NCI-H748 (cell line): ENCODE measurements at regions not wholly inside any gene's neighbourhood (a gene's known extent, or its start where the extent isn't known, plus 50 kb on each side); places are given as distances from the start of the nearest gene placed in this dataset.
"Not testable (repeated sequence)": the region's sequence is repeated elsewhere in the genome, so short reads cannot be mapped to it uniquely, and the experiment has no call there.

ENCODE experiments used
- DNase-seq: peaks from one replicate; lab custom pipeline; 2025; ENCODE audit not compliant: unreplicated experiment; lab: John Stamatoyannopoulos, UW

DNA sequence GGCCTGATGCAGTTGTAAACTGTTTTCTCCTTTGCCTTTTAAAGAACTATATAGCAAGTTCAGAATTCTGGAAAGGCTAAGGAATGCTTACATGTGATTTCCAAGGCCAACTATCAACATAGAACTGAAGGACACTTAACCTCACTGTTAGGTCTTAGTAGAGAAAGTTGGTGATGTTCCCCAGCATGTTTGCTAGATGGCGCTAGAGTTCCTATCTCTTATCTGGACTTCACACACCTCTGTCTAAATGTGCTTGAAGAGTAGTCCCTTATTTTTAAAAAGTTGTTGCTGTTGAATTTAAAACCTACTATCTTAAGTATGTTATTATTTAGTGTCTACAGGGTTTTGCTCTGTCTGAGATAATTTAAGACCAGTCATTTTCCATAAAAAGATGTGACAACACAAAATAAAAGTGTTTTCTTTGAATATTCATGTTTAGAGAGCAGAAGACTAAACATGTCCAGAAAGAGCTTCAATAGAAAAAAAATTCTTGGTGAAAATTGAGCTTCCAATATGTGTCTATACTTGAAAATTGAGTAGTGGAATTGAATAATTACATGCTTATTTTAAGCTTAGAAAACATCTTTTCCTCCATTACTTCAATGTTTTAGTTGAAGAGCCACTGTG, 237.3 kb downstream of the S1PR1 start:
- DNase-seq, result peak; percentile 54

GRCh38 chr1:101476541-101476940, 239.7 kb downstream of the S1PR1 start:
- DNase-seq, result no peak

GRCh38 chr1:101479945-101480344, 243.1 kb downstream of the S1PR1 start:
- no peak for DNase-seq

GRCh38 chr1:101482306-101482705, 245.5 kb downstream of the S1PR1 start:
- no peak for DNase-seq

DNA sequence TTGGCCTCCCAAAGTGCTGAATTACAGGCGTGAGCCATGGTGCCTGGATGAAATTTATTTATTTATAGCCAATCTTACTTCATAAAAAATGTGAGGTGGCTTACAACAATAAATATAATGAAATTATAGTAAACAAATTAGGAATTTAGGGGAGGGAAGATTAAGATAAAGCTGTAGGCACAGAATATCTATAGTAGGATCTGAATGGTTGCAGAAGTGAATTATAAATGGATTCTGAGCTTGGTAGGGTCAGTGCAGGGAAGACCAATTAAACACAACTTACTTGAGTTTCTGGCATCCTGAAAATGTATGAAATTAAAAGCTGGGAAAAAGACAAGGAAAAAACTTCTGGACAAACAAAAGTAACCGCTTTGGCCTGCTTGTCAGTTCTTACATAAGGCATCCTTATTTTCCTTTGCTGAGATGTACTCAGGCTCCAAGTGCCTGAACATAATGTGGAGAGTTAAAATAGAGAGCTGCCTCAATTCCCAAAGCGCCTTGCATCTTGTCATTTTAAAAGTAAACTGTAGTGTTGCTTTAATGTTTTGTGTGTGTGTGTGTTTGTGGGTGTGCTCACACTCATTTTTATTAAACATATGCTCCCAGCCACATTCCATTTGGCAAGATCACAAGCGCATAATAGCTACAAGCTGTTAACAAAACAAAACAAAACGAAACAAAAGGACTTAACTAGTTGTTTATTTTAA, 247.3 kb downstream of the S1PR1 start:
- DNase-seq, result no peak

GRCh38 chr1:101484689-101485338, 248.0 kb downstream of the S1PR1 start:
- peak; percentile 29 for DNase-seq

DNA sequence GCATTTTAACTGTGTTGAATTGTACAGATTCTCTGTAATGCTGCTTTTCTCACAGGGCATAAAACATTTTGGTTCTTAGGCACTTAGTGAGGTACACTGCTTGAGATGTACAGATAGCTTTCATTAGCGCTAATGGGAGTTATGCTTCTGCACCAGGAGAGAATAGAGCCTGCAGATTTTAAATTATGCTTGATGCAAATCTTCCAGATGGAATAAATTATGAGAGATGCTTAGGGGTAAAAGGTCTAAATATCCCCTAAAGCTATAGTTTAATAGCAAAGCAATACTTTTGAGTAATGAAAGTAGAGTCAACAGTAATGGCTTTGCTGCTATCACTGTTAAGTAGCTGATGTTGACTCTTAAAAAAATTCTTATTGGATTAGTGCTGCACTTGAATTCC, 248.9 kb downstream of the S1PR1 start:
- no peak for DNase-seq

- DNase-seq, result not testable (repeated sequence)
Observed at GRCh38 chr1:101492144-101492543, 255.3 kb downstream of the S1PR1 start.

- not testable (repeated sequence) for DNase-seq
Observed at GRCh38 chr1:101493920-101494319, 257.1 kb downstream of the S1PR1 start.

DNA sequence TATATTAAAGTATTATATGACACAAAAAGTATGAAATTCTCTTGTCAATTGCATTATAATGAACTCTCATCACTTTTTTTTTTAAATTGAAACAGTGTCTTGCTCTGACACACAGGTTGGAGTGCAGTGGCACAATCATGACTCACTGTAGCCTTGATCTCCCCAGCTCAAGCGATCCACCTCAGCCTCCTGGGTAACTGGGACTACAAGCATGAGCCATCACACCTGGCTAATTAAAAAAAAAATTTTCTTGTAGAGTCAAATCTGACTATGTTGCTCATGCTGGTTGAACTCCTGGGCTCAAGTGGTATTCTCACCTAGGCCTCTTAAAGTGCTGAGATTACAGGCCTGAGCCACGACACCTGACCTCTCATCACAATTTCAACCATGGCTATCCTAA, 259.3 kb downstream of the S1PR1 start:
- no peak for DNase-seq

DNA sequence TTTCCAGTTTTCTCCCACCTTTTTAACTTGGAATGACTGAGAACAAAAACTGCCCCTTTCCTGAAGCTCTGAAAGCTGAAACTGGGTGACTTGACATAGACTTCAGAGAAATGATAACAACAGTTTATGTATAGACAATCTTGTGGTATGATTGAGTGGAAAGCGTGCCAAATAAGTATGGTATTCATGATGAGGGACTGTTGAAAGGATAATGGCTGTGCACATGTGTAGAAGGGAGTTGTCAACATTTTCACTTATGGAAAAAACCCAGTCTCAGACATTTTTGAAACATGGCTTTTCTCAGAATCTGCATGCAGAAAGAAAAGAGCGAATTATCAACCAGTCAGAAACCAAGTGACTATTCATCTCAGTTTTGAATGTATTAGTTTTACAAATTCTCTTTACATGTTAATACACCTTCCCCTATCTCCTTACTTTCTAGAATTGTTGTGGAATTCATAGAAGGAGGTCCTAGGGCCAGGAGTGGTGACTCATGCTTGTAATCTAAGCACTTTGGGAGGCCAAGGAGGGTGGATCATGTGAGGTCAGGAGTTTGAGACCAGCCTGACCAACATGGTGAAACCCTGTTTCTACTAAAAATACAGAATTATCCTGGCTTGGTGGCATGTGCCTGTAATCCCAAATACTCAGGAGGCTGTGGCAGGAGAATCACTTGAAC, 261.2 kb downstream of the S1PR1 start:
- DNase-seq, result no peak

GRCh38 chr1:101504106-101504505, 267.3 kb downstream of the S1PR1 start:
- DNase-seq, result not testable (repeated sequence)

DNA sequence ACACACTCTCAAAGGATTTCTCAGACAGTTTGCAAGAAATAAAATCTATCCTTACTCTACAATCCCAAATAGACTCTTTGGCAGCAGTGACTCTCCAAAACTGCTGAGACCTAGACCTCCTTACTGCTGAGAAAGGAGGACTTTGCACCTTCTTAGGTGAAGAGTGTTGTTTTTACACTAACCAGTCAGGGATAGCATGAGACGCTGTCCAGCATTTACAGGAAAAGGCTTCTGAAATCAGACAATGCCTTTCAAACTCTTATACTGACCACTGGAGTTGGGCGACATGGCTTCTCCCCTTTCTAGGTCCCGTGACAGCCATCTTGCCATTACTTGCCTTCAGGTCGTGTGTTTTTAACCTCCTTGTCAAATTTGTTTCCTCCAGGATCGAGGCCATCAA, 268.4 kb downstream of the S1PR1 start:
- not testable (repeated sequence) for DNase-seq

- DNase-seq, result peak; percentile 57
Observed at GRCh38 chr1:101506541-101507164, 269.8 kb downstream of the S1PR1 start.

GRCh38 chr1:101507547-101507971, 270.7 kb downstream of the S1PR1 start:
- DNase-seq, result no peak

- DNase-seq, result no peak
Observed at GRCh38 chr1:101508913-101509312, 272.1 kb downstream of the S1PR1 start.

- DNase-seq, result no peak
Observed at GRCh38 chr1:101509370-101509769, 272.6 kb downstream of the S1PR1 start.

- DNase-seq, result peak; percentile 9
Observed at GRCh38 chr1:101511202-101511891, 274.5 kb downstream of the S1PR1 start.

- DNase-seq, result peak; percentile 85
Observed at GRCh38 chr1:101520302-101520701, 283.5 kb downstream of the S1PR1 start.

GRCh38 chr1:101522486-101522885, 285.7 kb downstream of the S1PR1 start:
- no peak for DNase-seq

DNA sequence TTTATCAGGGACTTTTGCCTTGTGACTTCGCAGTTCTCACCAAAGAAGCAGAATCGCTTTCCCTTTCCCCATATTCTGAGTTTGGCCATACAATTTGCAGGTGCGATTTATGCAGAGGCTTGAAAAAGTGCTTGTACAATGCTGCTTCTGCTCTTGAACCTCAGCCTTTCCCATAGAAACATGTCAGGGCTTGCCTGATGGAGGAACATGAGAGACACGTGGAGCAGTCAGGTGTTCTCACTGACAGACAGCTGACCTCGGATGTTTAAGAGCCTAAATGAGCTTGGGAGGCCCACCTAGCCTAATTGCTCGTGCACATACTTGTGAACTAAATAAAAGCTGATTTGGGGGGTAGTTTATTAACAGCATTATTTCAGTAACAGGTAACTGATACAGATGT, 290.0 kb downstream of the S1PR1 start:
- DNase-seq, result peak; percentile 87
